SK-N-SH treated with all-trans-retinoic acid at 6 μM for 48 hours (cell line): ENCODE measurements at regions not wholly inside any gene's neighbourhood (a gene's known extent, or its start where the extent isn't known, plus 50 kb on each side); places are given as distances from the start of the nearest gene placed in this dataset.

Experiments
- ATAC-seq: fragments of 200-7000 bp; cut with Tn5 transposase; 3 replicates; pipeline ENCODE4 v1.9.1; 2020; ENCODE audit warnings: mild to moderate bottlenecking, moderate library complexity
- ARNTL ChIP-seq: fragments of 450-650 bp; formaldehyde crosslinking; IDR thresholded peaks from 2 replicates; pipeline ENCODE4 v1.5.0; 2020; ENCODE audit warnings: low read depth, mild to moderate bottlenecking, moderate library complexity, borderline replicate concordance
- BACH2 ChIP-seq: fragments of 250-450 bp; sonication (Bioruptor Pico); IDR thresholded peaks from 2 replicates; pipeline ENCODE4 v1.9.0; 2021; ENCODE audit warnings: mild to moderate bottlenecking, borderline replicate concordance
- CSDC2 ChIP-seq: fragments of 250-450 bp; sonication (Bioruptor Pico); IDR thresholded peaks from 2 replicates; pipeline ENCODE4 v1.5.0; 2020; ENCODE audit warnings: mild to moderate bottlenecking, moderate library complexity
- GLIS3 ChIP-seq: fragments of 250-450 bp; sonication (Bioruptor Pico); IDR thresholded peaks from 2 replicates; pipeline ENCODE4 v1.5.0; 2020; ENCODE audit warnings: mild to moderate bottlenecking, moderate library complexity
- ISL1 ChIP-seq: fragments of 250-450 bp; sonication (Bioruptor Pico); IDR thresholded peaks from 2 replicates; pipeline ENCODE4 v2.1.2; 2022; ENCODE audit warnings: mild to moderate bottlenecking, moderate library complexity
- OSR1 ChIP-seq: fragments of 250-450 bp; sonication (Bioruptor Pico); IDR thresholded peaks from 2 replicates; pipeline ENCODE4 v1.8.0; 2022; ENCODE audit warnings: moderate library complexity, mild to moderate bottlenecking, inconsistent platforms
- RARB ChIP-seq: fragments of 250-450 bp; sonication (Bioruptor Pico); IDR thresholded peaks from 2 replicates; pipeline ENCODE4 v1.8.0; 2021; ENCODE audit warnings: mild to moderate bottlenecking, moderate library complexity
- SNAI2 ChIP-seq: fragments of 250-450 bp; sonication (Bioruptor Pico); IDR thresholded peaks from 2 replicates; pipeline ENCODE4 v1.5.0; 2020; ENCODE audit warnings: mild to moderate bottlenecking, moderate library complexity
- TCF4 ChIP-seq: fragments of 250-450 bp; sonication (Bioruptor Pico); IDR thresholded peaks from 2 replicates; pipeline ENCODE4 v1.8.0; 2021; ENCODE audit warnings: mild to moderate bottlenecking, moderate library complexity, borderline replicate concordance
- ZC3H10 ChIP-seq: fragments of 250-450 bp; sonication (Bioruptor Pico); IDR thresholded peaks from 2 replicates; pipeline ENCODE4 v1.5.1; 2021; ENCODE audit warnings: mild to moderate bottlenecking, moderate library complexity
- ZFP3 ChIP-seq: fragments of 250-450 bp; sonication (Bioruptor Pico); IDR thresholded peaks from 2 replicates; pipeline ENCODE4 v1.5.0; 2020; ENCODE audit warnings: mild to moderate bottlenecking, moderate library complexity
- ZFP30 ChIP-seq: fragments of 450-650 bp; formaldehyde crosslinking; IDR thresholded peaks from 2 replicates; pipeline ENCODE4 v1.5.0; 2022; ENCODE audit warnings: mild to moderate bottlenecking, moderate library complexity
- ZNF565 ChIP-seq: fragments of 450-650 bp; formaldehyde crosslinking; conservative IDR thresholded peaks from 2 replicates; pipeline ENCODE4 v1.5.0; 2020; ENCODE audit warnings: low read depth, mild to moderate bottlenecking, moderate library complexity
- ZNF70 ChIP-seq: fragments of 450-650 bp; formaldehyde crosslinking; IDR thresholded peaks from 2 replicates; pipeline ENCODE4 v1.5.0; 2020; ENCODE audit warnings: mild to moderate bottlenecking, moderate library complexity
- ZNF8 ChIP-seq: fragments of 450-650 bp; formaldehyde crosslinking; IDR thresholded peaks from 2 replicates; pipeline ENCODE4 v1.5.0; 2020; ENCODE audit warnings: mild to moderate bottlenecking, moderate library complexity
- TF ChIP-seq, protein P1 (sequence below): fragments of 250-450 bp; sonication (Bioruptor Pico); IDR thresholded peaks from 2 replicates; pipeline ENCODE4 v1.8.0; 2021; ENCODE audit warnings: low read depth, mild to moderate bottlenecking, moderate library complexity, borderline replicate concordance
- TF ChIP-seq, protein P2 (sequence below): fragments of 250-450 bp; sonication (Bioruptor Pico); IDR thresholded peaks from 2 replicates; pipeline ENCODE4 v1.5.0; 2020; ENCODE audit warnings: mild to moderate bottlenecking, moderate library complexity
- TF ChIP-seq, protein P3 (sequence below): fragments of 250-450 bp; sonication (Bioruptor Pico); IDR thresholded peaks from 2 replicates; pipeline ENCODE4 v1.5.1; 2020; ENCODE audit warnings: low read depth, mild to moderate bottlenecking, moderate library complexity
- TF ChIP-seq, protein P4 (sequence below): fragments of 250-450 bp; sonication (Bioruptor Pico); IDR thresholded peaks from 2 replicates; pipeline ENCODE4 v1.8.0; 2020; ENCODE audit warnings: mild to moderate bottlenecking, moderate library complexity, borderline replicate concordance
- TF ChIP-seq, protein P5 (sequence below): fragments of 250-450 bp; sonication (Bioruptor Pico); IDR thresholded peaks from 2 replicates; pipeline ENCODE4 v1.5.1; 2021; ENCODE audit warnings: mild to moderate bottlenecking, moderate library complexity

DNA sequence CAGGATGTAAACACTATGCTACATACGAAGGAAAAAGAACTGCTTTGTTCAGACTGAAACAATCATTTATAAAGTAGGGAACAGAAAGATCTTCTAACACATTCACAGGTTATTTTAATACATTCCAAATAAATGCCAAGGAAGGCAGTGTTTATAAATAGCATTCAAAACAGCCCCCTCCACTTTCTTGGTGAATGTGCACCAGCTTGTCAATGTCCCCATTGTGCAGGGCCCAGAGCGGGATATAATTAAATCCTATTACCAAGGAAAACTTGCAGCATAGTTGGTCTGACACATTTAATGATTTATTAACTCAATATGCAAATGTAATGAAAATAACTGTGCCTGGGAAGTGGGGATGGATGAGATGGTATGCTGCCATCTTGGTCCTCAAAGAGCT, 135.9 kb upstream of the RAD23B start:
- TF ChIP-seq CSDC2 (no peak), ZC3H10 (CRISPR knock-in tag) (no peak), ISL1 (CRISPR knock-in tag) (no peak), ARNTL (CRISPR knock-in tag) (no peak), SNAI2 (CRISPR knock-in tag) (no peak), ZFP3 (CRISPR knock-in tag) (no peak), GLIS3 (no peak)
- TF ChIP-seq, protein P1, sequence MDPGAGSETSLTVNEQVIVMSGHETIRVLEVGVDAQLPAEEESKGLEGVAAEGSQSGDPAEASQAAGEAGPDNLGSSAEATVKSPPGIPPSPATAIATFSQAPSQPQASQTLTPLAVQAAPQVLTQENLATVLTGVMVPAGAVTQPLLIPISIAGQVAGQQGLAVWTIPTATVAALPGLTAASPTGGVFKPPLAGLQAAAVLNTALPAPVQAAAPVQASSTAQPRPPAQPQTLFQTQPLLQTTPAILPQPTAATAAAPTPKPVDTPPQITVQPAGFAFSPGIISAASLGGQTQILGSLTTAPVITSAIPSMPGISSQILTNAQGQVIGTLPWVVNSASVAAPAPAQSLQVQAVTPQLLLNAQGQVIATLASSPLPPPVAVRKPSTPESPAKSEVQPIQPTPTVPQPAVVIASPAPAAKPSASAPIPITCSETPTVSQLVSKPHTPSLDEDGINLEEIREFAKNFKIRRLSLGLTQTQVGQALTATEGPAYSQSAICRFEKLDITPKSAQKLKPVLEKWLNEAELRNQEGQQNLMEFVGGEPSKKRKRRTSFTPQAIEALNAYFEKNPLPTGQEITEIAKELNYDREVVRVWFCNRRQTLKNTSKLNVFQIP: no peak
- TF ChIP-seq, protein P2, sequence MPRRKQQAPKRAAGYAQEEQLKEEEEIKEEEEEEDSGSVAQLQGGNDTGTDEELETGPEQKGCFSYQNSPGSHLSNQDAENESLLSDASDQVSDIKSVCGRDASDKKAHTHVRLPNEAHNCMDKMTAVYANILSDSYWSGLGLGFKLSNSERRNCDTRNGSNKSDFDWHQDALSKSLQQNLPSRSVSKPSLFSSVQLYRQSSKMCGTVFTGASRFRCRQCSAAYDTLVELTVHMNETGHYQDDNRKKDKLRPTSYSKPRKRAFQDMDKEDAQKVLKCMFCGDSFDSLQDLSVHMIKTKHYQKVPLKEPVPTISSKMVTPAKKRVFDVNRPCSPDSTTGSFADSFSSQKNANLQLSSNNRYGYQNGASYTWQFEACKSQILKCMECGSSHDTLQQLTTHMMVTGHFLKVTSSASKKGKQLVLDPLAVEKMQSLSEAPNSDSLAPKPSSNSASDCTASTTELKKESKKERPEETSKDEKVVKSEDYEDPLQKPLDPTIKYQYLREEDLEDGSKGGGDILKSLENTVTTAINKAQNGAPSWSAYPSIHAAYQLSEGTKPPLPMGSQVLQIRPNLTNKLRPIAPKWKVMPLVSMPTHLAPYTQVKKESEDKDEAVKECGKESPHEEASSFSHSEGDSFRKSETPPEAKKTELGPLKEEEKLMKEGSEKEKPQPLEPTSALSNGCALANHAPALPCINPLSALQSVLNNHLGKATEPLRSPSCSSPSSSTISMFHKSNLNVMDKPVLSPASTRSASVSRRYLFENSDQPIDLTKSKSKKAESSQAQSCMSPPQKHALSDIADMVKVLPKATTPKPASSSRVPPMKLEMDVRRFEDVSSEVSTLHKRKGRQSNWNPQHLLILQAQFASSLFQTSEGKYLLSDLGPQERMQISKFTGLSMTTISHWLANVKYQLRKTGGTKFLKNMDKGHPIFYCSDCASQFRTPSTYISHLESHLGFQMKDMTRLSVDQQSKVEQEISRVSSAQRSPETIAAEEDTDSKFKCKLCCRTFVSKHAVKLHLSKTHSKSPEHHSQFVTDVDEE (CRISPR knock-in tag): no peak
- TF ChIP-seq, protein P3, sequence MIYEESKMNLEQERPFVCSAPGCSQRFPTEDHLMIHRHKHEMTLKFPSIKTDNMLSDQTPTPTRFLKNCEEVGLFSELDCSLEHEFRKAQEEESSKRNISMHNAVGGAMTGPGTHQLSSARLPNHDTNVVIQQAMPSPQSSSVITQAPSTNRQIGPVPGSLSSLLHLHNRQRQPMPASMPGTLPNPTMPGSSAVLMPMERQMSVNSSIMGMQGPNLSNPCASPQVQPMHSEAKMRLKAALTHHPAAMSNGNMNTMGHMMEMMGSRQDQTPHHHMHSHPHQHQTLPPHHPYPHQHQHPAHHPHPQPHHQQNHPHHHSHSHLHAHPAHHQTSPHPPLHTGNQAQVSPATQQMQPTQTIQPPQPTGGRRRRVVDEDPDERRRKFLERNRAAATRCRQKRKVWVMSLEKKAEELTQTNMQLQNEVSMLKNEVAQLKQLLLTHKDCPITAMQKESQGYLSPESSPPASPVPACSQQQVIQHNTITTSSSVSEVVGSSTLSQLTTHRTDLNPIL (CRISPR knock-in tag): no peak
- TF ChIP-seq, protein P4, sequence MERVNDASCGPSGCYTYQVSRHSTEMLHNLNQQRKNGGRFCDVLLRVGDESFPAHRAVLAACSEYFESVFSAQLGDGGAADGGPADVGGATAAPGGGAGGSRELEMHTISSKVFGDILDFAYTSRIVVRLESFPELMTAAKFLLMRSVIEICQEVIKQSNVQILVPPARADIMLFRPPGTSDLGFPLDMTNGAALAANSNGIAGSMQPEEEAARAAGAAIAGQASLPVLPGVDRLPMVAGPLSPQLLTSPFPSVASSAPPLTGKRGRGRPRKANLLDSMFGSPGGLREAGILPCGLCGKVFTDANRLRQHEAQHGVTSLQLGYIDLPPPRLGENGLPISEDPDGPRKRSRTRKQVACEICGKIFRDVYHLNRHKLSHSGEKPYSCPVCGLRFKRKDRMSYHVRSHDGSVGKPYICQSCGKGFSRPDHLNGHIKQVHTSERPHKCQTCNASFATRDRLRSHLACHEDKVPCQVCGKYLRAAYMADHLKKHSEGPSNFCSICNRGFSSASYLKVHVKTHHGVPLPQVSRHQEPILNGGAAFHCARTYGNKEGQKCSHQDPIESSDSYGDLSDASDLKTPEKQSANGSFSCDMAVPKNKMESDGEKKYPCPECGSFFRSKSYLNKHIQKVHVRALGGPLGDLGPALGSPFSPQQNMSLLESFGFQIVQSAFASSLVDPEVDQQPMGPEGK (CRISPR knock-in tag): no peak
- no peak for ATAC-seq

DNA sequence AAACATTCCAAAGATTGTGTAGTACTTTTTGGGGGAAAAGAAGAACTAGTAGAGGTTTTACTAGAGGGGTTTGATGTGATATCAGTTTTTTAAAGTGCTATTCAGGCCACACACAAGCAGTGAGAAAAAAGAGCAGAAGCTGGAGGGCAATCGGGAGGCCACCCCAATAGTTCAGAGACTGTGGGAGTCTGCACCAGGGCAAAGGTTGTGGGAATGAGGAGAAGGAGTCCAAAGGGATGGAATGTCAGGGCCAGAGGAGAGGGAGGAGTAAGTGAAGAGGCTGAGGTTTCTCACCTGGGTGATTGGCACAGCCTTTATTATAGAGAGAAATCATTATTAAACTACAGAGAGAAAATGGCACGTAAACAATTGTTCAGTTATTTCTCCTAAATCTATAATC, 134.9 kb upstream of the RAD23B start:
- ATAC-seq: no peak

More for the DNA sequence above, 134.9 kb upstream of the RAD23B start:
- no peak for TF ChIP-seq TCF4 (CRISPR knock-in tag)
- TF ChIP-seq, protein P3 (CRISPR knock-in tag): no peak
- TF ChIP-seq CSDC2: no peak
- no peak for TF ChIP-seq GLIS3
- TF ChIP-seq, protein P1: no peak
- no peak for TF ChIP-seq ZNF8 (CRISPR knock-in tag)
- TF ChIP-seq ZNF70: no peak
- TF ChIP-seq, protein P4 (CRISPR knock-in tag): no peak
- TF ChIP-seq, protein P5, sequence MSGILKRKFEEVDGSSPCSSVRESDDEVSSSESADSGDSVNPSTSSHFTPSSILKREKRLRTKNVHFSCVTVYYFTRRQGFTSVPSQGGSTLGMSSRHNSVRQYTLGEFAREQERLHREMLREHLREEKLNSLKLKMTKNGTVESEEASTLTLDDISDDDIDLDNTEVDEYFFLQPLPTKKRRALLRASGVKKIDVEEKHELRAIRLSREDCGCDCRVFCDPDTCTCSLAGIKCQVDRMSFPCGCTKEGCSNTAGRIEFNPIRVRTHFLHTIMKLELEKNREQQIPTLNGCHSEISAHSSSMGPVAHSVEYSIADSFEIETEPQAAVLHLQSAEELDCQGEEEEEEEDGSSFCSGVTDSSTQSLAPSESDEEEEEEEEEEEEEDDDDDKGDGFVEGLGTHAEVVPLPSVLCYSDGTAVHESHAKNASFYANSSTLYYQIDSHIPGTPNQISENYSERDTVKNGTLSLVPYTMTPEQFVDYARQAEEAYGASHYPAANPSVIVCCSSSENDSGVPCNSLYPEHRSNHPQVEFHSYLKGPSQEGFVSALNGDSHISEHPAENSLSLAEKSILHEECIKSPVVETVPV (CRISPR knock-in tag): no peak
- no peak for TF ChIP-seq ZFP30 (CRISPR knock-in tag)
- TF ChIP-seq BACH2: no peak
- no peak for TF ChIP-seq OSR1 (CRISPR knock-in tag)
- TF ChIP-seq ZNF565 (CRISPR knock-in tag): no peak
- TF ChIP-seq RARB: no peak
- no peak for TF ChIP-seq ISL1 (CRISPR knock-in tag)
